ENCODE measurements at regions not wholly inside any gene's neighbourhood (a gene's known extent, or its start where the extent isn't known, plus 50 kb on each side); places are given as distances from the start of the nearest gene placed in this dataset.

DNA sequence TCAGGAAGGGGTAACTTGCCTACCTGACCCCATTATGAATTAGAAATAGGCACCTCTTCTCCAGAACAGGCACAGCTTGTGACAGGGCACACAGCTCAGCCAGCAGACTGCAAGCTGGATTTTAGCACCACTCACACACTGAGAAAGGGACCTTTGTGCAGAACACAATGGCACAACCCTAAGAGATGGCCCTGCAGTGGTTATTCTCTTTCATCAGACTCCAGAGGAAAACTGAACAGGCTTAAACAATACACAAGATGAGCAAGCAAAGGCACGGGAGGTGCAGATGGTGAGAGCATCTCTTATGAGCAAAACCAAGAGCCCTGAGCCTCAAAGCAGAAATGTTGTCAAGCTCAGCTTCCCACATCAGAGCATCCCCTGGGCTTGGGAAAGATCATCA is 93.8 kb upstream of the LRRC55 start:
- H3K27ac ChIP-seq = no peak overlapping the region
- no peak for TF ChIP-seq ZFX (IDR thresholded peaks at IDR 0.05)
- TF ChIP-seq, protein P1, sequence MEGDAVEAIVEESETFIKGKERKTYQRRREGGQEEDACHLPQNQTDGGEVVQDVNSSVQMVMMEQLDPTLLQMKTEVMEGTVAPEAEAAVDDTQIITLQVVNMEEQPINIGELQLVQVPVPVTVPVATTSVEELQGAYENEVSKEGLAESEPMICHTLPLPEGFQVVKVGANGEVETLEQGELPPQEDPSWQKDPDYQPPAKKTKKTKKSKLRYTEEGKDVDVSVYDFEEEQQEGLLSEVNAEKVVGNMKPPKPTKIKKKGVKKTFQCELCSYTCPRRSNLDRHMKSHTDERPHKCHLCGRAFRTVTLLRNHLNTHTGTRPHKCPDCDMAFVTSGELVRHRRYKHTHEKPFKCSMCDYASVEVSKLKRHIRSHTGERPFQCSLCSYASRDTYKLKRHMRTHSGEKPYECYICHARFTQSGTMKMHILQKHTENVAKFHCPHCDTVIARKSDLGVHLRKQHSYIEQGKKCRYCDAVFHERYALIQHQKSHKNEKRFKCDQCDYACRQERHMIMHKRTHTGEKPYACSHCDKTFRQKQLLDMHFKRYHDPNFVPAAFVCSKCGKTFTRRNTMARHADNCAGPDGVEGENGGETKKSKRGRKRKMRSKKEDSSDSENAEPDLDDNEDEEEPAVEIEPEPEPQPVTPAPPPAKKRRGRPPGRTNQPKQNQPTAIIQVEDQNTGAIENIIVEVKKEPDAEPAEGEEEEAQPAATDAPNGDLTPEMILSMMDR (conservative IDR thresholded peaks at IDR 0.05) = no peak

DNA sequence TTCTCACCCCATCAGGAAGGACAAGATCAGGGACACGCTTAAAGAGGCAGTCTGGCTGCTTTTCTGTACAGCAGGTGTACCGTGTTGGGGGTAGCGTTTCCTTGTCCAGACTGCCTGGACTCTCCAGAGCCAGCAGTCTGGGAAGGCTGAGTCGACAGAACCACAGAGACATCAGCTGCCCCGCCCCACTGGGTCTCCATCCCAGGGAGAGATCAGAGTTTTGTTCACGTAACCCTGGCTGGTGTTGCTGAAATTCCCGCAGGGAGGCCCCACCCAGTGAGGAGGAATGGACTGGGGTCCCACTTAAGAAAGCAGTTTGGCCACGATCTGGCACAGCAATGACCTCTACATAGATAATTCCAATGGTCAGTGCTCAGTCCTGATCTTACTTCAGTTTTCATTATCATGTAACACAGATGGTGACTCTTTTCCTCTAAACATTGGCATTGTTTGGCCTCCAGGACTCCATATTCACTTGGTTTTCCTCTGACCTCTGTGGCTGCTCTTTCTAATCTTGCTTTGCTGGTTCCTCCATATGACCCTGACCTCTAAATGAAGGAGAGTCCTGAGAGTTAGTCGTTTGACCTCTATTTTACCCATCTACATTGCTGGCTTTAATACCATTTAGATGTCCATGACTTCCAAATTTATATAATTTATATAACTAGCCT is 89.6 kb upstream of the LRRC55 start:
- H3K27ac ChIP-seq = no peak overlapping the region
- TF ChIP-seq, protein P1 (conservative IDR thresholded peaks at IDR 0.05) = no peak
- TF ChIP-seq ZFX (IDR thresholded peaks at IDR 0.05) = no peak

DNA sequence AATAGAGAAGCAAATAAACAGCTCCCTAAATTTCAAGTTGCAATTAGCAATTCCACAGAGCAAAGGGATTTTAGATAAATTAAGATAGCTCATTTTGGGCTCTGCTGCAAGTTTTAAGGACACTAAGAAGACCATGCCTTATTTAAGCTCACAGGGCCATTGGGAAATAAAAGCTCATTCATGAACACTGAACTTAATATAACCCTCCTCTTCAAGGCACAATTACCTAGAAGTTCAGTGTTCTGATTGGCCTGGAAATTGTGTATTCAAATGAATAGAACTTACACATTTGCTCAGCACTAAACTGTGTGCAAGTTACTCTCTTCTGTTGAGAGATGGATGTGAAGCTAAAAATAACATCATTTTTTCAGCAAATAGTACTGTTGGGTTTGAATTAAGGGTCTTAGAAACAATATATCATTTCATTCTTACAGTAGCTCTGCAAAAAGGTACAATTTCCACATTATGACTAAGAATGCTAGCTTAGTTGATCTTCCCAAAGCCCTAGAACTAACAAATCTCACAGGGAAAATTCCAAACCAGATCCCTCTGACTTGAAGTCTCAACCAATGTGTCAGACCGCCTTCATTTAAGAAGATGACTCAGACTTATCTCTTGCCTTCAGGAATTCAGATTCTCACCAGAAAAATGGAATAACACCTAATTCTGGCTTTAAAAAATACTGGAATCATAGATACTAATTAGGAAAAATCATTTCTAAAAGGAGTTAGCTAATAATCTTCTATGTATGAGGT is 87.4 kb upstream of the LRRC55 start:
- H3K27ac ChIP-seq = no peak overlapping the region
- TF ChIP-seq, protein P1 (conservative IDR thresholded peaks at IDR 0.05) = no peak
- no peak for TF ChIP-seq ZFX (IDR thresholded peaks at IDR 0.05)

DNA sequence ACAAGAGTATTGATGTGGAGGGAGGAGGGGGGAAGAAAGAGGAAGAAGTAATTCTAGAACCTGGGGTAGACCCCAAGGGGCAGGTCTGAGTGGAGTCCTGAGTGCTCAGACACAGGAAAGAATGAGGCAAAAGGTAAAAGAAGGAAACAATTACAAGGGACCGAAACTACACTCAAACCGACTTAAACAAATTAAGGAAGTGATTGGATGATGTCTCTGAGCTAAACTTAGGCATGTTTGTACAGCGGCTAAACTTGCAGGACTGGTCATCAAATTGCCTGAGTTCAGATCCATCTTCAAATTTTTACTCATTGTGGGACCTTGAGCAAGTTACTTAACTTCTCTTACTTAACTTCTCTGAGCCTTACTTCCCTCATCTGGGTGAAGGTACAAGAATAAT is 86.3 kb upstream of the LRRC55 start:
- H3K27ac ChIP-seq = no peak overlapping the region
- TF ChIP-seq, protein P1 (conservative IDR thresholded peaks at IDR 0.05) = no peak
- no peak for TF ChIP-seq ZFX (IDR thresholded peaks at IDR 0.05)

DNA sequence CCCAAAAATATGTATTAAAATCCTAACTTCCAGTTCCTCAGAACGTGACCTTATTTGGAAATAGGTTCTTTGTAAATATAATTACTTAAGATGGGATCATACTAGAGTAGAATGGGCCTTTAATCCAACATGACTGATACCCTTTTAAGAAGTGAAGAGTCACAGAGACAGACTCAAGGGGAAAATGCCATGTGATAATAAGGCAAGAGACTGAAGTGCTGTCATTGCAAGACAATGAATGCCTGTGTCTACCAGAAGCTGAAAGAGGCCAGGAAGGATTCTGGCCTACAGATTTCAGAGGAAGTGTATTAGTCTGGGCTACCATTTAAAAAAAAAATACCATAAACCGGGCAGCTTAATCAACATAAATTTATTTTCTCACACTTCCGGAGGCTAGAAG is 85.9 kb upstream of the LRRC55 start:
- H3K27ac ChIP-seq = no peak overlapping the region

DNA sequence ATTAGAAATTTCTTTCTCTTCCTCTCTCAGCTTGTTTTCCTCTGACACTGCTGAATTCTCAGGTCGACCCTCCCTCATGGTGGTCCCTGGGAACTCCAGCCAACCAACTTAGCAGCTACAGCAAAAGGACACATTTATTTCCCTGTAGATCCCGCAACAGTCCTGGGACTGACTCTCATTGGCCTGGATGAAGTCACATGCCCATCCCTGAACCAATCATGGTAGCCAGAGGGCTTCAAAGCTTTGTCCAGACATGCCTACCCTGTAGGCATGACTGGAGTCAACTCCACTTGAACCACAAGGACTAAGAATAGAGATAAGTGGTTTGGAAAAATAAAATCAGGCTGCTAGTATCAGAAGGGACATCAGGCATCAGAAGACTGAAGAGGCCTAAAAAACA is 84.6 kb upstream of the LRRC55 start:
- TF ChIP-seq ZFX (IDR thresholded peaks at IDR 0.05) = no peak
- TF ChIP-seq, protein P1 (conservative IDR thresholded peaks at IDR 0.05) = no peak

More for the DNA sequence above, 85.9 kb upstream of the LRRC55 start:
- TF ChIP-seq ZFX (IDR thresholded peaks at IDR 0.05) = no peak
- TF ChIP-seq, protein P1 (conservative IDR thresholded peaks at IDR 0.05) = no peak

DNA sequence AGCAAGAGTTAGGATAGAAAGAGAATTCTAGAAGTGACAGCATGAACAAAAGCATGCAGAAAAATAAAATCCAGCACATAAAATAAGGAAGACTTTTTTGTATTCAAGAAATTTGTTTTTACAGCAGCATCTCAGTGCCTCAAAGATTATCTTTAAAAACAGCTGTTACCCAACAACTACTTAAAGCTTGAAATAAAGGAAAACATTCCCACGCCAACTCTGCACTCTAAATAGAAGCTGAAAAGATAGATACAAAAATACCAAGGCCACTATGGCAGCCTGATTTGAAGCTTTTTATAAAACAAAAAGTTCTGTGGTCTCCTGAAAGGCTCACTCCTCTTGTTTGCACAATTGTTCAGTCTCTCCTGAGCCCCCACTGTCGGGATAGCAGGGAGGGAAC is 83.6 kb upstream of the LRRC55 start:
- TF ChIP-seq, protein P1 (conservative IDR thresholded peaks at IDR 0.05) = no peak
- TF ChIP-seq ZFX (IDR thresholded peaks at IDR 0.05) = no peak

More for the DNA sequence above, 84.6 kb upstream of the LRRC55 start:
- H3K27ac ChIP-seq = no peak overlapping the region

More for the DNA sequence above, 83.6 kb upstream of the LRRC55 start:
- no peak overlapping the region for H3K27ac ChIP-seq

Measured in C4-2B (cell line).